Naive thymus-derived CD4-positive, alpha-beta T cell (primary cell): ENCODE measurements at regions not wholly inside any gene's neighbourhood (a gene's known extent, or its start where the extent isn't known, plus 50 kb on each side); places are given as distances from the start of the nearest gene placed in this dataset.
"Not testable (repeated sequence)": the region's sequence is repeated elsewhere in the genome, so short reads cannot be mapped to it uniquely, and the experiment has no call there.

Experiments used
- ATAC-seq: fragments of 150-1000 bp; cut with Tn5 transposase; 2 replicates; pipeline ENCODE4 v1.10.0; 2021; ENCODE audit warnings: mild to moderate bottlenecking, moderate library complexity
- CTCF ChIA-PET: fragments of 350-600 bp; sonication (Branson Sonifier 250); formaldehyde crosslinking; loops from one replicate; lab custom pipeline; 2021; ENCODE audit warnings: antibody characterized with exemption; lab: Charles Lee
- POLR2A ChIA-PET: fragments of 350-600 bp; sonication (Branson Sonifier 250); formaldehyde crosslinking; loops from one replicate; lab custom pipeline; 2021; ENCODE audit warnings: antibody characterized with exemption, inconsistent platforms; lab: Charles Lee
- DNase-seq, 9 donors: peaks; one replicate each; pipeline versions ENCODE4 v3.0.0 to v3.0.0-alpha.2; 2020 to 2022; ENCODE audit warnings: mixed read lengths in 1 of 9
- H3K27ac ChIP-seq: one replicate; pipeline ENCODE4 v1.7.0; 2013; ENCODE audit warnings: mild to moderate bottlenecking, low read depth, low read length, moderate library complexity
- H3K27me3 ChIP-seq, 2 donors: one replicate each; pipeline ENCODE4 v1.7.0; 2013; ENCODE audit warnings: low read length in 2 of 2, mild to moderate bottlenecking in 2 of 2, moderate library complexity in 2 of 2; ENCODE audit not compliant: control insufficient read depth in 2 of 2, insufficient read depth in 2 of 2
- H3K36me3 ChIP-seq, 3 experiments: 1 replicate in 2 of 3; 2 replicates in 1 of 3; pipeline ENCODE4 v1.7.0; 2013; ENCODE audit warnings: low read length in 3 of 3, mild to moderate bottlenecking in 3 of 3, moderate library complexity in 1 of 3; ENCODE audit not compliant: insufficient read depth in 3 of 3, control insufficient read depth in 2 of 3
- H3K4me1 ChIP-seq, 2 donors: one replicate each; pipeline ENCODE4 v1.7.0; 2013; ENCODE audit warnings: low read length in 2 of 2, mild to moderate bottlenecking in 2 of 2, moderate library complexity in 1 of 2; ENCODE audit not compliant: control insufficient read depth in 2 of 2, insufficient read depth in 2 of 2
- H3K4me3 ChIP-seq: 2 replicates; pipeline ENCODE4 v1.7.0; 2013; ENCODE audit warnings: mild to moderate bottlenecking, low read length
- H3K9me3 ChIP-seq, 3 experiments: 1 replicate in 2 of 3; 2 replicates in 1 of 3; pipeline ENCODE4 v1.7.0; 2013; ENCODE audit warnings: low read length in 3 of 3; ENCODE audit not compliant: control insufficient read depth in 2 of 3
- H3K27ac Mint-ChIP-seq, 9 donors: one replicate each; pipeline ENCODE4 v1.8.0; 2020 to 2022; ENCODE audit warnings: mixed read lengths in 9 of 9, mild to moderate bottlenecking in 8 of 9, moderate library complexity in 5 of 9, inconsistent platforms in 2 of 9
- H3K27me3 Mint-ChIP-seq, 5 donors: one replicate each; pipeline ENCODE4 v1.8.0; 2021 to 2022; ENCODE audit warnings: mixed read lengths in 5 of 5, mild to moderate bottlenecking in 1 of 5
- H3K36me3 Mint-ChIP-seq, 5 donors: one replicate each; pipeline ENCODE4 v1.8.0; 2020 to 2022; ENCODE audit warnings: mixed read lengths in 5 of 5, mild to moderate bottlenecking in 3 of 5, inconsistent platforms in 1 of 5
- H3K4me1 Mint-ChIP-seq, 7 donors: one replicate each; pipeline ENCODE4 v1.8.0; 2020 to 2022; ENCODE audit warnings: mixed read lengths in 7 of 7, mild to moderate bottlenecking in 3 of 7, inconsistent platforms in 1 of 7
- H3K4me3 Mint-ChIP-seq, 10 donors: one replicate each; pipeline ENCODE4 v1.8.0; 2020 to 2022; ENCODE audit warnings: mild to moderate bottlenecking in 10 of 10, mixed read lengths in 10 of 10, moderate library complexity in 6 of 10, inconsistent platforms in 2 of 10
- H3K9me3 Mint-ChIP-seq, 11 donors: one replicate each; pipeline ENCODE4 v1.8.0; 2020 to 2022; ENCODE audit warnings: mixed read lengths in 11 of 11, mild to moderate bottlenecking in 4 of 11, inconsistent platforms in 1 of 11, moderate library complexity in 1 of 11
- intact Hi-C, 2 donors: fragments of 100-400 bp; cut with micrococcal nuclease; formaldehyde crosslinking; loops; one replicate each; pipeline ENCODE4 v1.15.1; 2023

GRCh38 chr6:122185458-122185857 lies 214.0 kb upstream of the HSF2 start:
- H3K4me3 Mint-ChIP-seq, H3K27ac Mint-ChIP-seq, CTCF ChIA-PET, H3K4me3 ChIP-seq, H3K36me3 ChIP-seq, H3K36me3 Mint-ChIP-seq, H3K4me1 Mint-ChIP-seq, H3K27ac ChIP-seq, ATAC-seq, DNase-seq, H3K9me3 ChIP-seq, H3K27me3 ChIP-seq, intact Hi-C loops, POLR2A ChIA-PET, H3K27me3 Mint-ChIP-seq, H3K9me3 Mint-ChIP-seq, H3K4me1 ChIP-seq: not testable (repeated sequence)

DNA sequence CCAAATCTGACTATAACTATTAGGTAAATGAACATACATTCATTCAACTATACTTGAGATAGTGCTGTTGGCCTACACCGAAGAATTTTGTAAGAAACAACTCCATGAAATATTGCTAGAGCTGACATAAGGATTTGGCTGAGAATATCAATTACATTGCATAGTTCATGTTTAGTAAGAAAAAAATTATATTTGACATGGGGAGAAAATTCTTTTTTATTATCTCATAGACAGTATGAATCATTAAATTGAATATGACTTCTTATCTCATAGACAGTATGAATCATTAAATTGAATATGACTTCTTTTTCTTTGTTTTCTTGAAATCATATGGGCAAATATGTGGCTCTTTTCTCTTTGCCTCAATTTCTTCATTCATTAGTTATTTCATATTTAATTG lies 212.3 kb upstream of the HSF2 start:
- no peak overlapping the region for H3K27ac ChIP-seq
- H3K36me3 ChIP-seq = no peaks in the 10 kb centered on the region
- ChIA-PET CTCF (no interaction called here), POLR2A (no interaction called here)
- Mint-ChIP-seq H3K27me3 (peaks cover 0 to 9% (median 0%) of the 10 kb centered on the region in 5 donors), H3K4me1 (no peaks in the 10 kb centered on the region), H3K9me3 (no peaks in the 10 kb centered on the region), H3K27ac (no peak overlapping the region), H3K36me3 (no peaks in the 10 kb centered on the region), H3K4me3 (no peak overlapping the region)
- intact Hi-C loops = no loop called here
- ATAC-seq = no peak
- H3K27me3 ChIP-seq = no peaks in the 10 kb centered on the region
- no peaks in the 10 kb centered on the region for H3K9me3 ChIP-seq
- no peak overlapping the region for H3K4me3 ChIP-seq
- no peak for DNase-seq
- no peaks in the 10 kb centered on the region for H3K4me1 ChIP-seq

DNA sequence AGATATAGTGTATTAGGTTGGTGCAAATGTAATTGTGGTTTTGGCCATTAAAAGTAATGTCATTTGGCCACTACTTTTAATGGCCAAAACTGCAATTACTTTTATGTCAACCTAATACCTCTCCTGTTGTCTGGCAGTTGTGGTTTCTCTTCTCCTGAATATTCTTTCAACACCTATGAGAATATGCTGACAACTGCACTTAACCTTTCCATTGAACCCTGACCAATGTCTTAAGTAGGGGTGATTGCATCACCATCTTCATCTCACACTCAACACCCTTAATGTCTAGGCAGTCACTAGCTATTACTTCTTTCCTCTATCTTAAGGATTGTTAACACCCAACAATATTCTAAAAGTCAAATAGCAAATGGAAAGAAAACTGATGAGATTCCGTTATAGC lies 200.5 kb upstream of the HSF2 start:
- Mint-ChIP-seq H3K9me3 (peaks cover 0 to 2% (median 0%) of the 10 kb centered on the region in 11 donors), H3K27ac (no peak overlapping the region), H3K36me3 (no peaks in the 10 kb centered on the region), H3K4me1 (no peaks in the 10 kb centered on the region), H3K27me3 (peaks cover 0 to 6% (median 0%) of the 10 kb centered on the region in 5 donors), H3K4me3 (no peak overlapping the region)
- Histone ChIP-seq H3K4me1 (no peaks in the 10 kb centered on the region), H3K4me3 (no peak overlapping the region), H3K9me3 (no peaks in the 10 kb centered on the region), H3K27ac (no peak overlapping the region), H3K27me3 (no peaks in the 10 kb centered on the region), H3K36me3 (no peaks in the 10 kb centered on the region)
- ChIA-PET CTCF (no interaction called here), POLR2A (no interaction called here)
- intact Hi-C loops = no loop called here
- ATAC-seq (no peak), DNase-seq (no peak)

DNA sequence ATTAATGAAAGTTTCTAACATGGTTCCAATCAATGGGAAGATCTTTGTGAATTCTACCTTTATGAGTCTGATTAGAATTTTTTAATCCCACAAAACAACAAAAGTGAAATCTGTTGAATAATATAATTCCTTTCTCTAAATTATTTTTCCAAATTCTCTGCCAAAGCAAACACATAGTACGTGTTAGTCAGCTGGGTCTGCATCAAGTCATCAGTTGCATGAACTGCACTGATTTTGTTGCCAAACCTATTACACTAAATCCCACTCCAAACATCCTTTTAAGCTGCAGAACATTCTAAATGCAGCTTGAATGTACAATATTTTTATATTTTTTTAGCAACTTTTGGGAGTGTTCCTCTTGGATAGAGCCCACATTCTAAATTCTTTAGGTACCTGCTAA lies 199.0 kb upstream of the HSF2 start:
- no peaks in the 10 kb centered on the region for H3K36me3 Mint-ChIP-seq
- H3K4me1 Mint-ChIP-seq = no peaks in the 10 kb centered on the region
- no peaks in the 10 kb centered on the region for H3K9me3 ChIP-seq

DNA sequence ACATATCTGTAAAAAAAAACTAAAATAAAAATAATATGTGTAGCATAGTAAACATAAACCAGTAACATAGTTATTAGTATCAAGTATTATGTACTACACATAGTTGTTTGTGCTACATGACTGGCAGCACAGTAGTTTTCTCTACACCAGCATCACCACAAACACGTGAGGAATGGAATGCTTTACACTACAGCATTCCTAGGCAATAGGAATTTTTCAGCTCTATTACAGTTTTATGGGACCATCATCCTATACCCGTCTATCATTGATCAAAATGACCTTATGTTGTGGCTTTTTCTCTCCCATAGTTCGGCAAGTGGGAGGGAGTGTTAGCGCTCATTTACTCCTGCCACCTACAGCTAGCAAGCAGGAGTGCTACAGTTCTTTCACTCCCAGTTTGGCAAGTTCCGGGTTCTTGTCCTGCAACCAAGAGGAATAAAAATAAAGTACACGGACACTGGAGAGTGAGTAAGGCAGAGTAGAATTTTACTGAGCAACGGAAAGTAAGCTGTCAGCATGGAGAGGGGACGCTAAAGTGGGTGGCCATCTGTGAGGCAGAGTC lies 196.8 kb upstream of the HSF2 start:
- no peaks in the 10 kb centered on the region for H3K9me3 ChIP-seq
- POLR2A ChIA-PET = no interaction called here
- Mint-ChIP-seq H3K36me3 (no peaks in the 10 kb centered on the region), H3K27me3 (peaks cover 0 to 5% (median 3%) of the 10 kb centered on the region in 5 donors), H3K4me3 (no peak overlapping the region), H3K27ac (no peak overlapping the region), H3K4me1 (no peaks in the 10 kb centered on the region), H3K9me3 (peaks cover 0 to 12% (median 1%) of the 10 kb centered on the region in 11 donors)
- H3K4me3 ChIP-seq = no peak overlapping the region
- no peaks in the 10 kb centered on the region for H3K4me1 ChIP-seq
- ATAC-seq (no peak), DNase-seq (no peak)
- no peaks in the 10 kb centered on the region for H3K27me3 ChIP-seq
- H3K36me3 ChIP-seq = no peaks in the 10 kb centered on the region
- CTCF ChIA-PET = no interaction called here
- no peak overlapping the region for H3K27ac ChIP-seq
- intact Hi-C loops = no loop called here

More for the DNA sequence above, 199.0 kb upstream of the HSF2 start:
- no peak overlapping the region for H3K27ac Mint-ChIP-seq
- Histone ChIP-seq H3K27ac (no peak overlapping the region), H3K4me1 (no peaks in the 10 kb centered on the region), H3K27me3 (no peaks in the 10 kb centered on the region), H3K36me3 (no peaks in the 10 kb centered on the region), H3K4me3 (no peak overlapping the region)
- H3K27me3 Mint-ChIP-seq = peaks cover 0 to 6% (median 5%) of the 10 kb centered on the region in 5 donors
- ChIA-PET POLR2A (no interaction called here), CTCF (no interaction called here)
- H3K4me3 Mint-ChIP-seq = no peak overlapping the region
- ATAC-seq = no peak
- intact Hi-C loops = no loop called here
- DNase-seq = no peak
- H3K9me3 Mint-ChIP-seq = peaks cover 0 to 12% (median 1%) of the 10 kb centered on the region in 11 donors

DNA sequence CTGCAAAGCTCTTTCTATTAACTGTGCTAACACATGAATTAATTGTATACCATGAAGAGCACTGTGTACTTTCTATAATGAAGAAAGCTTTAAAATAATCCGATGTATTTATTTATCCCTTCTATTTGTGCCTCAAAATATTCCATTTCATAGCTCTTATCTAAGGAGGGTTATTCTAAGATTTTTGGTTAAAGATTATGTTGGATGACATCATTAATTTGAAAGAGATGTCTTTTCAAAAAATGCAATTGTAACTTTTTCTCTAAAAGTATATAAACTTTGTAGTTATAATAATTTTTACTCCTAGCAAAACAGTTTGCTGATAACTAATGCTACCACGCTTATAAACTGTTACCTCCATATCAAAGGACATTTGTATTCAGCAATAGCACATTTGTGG lies 192.4 kb upstream of the HSF2 start:
- H3K36me3 ChIP-seq = no peaks in the 10 kb centered on the region
- peaks cover 0 to 5% (median 0%) of the 10 kb centered on the region in 5 donors for H3K27me3 Mint-ChIP-seq
- no peak for ATAC-seq
- no peak overlapping the region for H3K4me3 ChIP-seq
- POLR2A ChIA-PET = no interaction called here
- H3K27ac ChIP-seq = no peak overlapping the region
- intact Hi-C loops = no loop called here
- H3K27me3 ChIP-seq = no peaks in the 10 kb centered on the region
- no peaks in the 10 kb centered on the region for H3K4me1 Mint-ChIP-seq
- CTCF ChIA-PET = no interaction called here
- H3K4me3 Mint-ChIP-seq = no peak overlapping the region
- H3K27ac Mint-ChIP-seq = no peak overlapping the region
- H3K36me3 Mint-ChIP-seq = no peaks in the 10 kb centered on the region
- DNase-seq = no peak
- no peaks in the 10 kb centered on the region for H3K9me3 ChIP-seq
- no peaks in the 10 kb centered on the region for H3K4me1 ChIP-seq
- H3K9me3 Mint-ChIP-seq = peaks cover 0 to 12% (median 1%) of the 10 kb centered on the region in 11 donors

GRCh38 chr6:122207794-122208193 lies 191.7 kb upstream of the HSF2 start:
- POLR2A ChIA-PET = no interaction called here
- H3K4me1 ChIP-seq = no peaks in the 10 kb centered on the region
- no peaks in the 10 kb centered on the region for H3K9me3 ChIP-seq
- CTCF ChIA-PET = no interaction called here
- no peaks in the 10 kb centered on the region for H3K27me3 ChIP-seq
- DNase-seq (no peak), ATAC-seq (no peak)
- H3K4me3 ChIP-seq = no peak overlapping the region
- H3K4me3 Mint-ChIP-seq = no peak overlapping the region
- no peaks in the 10 kb centered on the region for H3K36me3 ChIP-seq
- H3K4me1 Mint-ChIP-seq = no peaks in the 10 kb centered on the region
- peaks cover 0 to 12% (median 1%) of the 10 kb centered on the region in 11 donors for H3K9me3 Mint-ChIP-seq
- peaks cover 0 to 5% (median 0%) of the 10 kb centered on the region in 5 donors for H3K27me3 Mint-ChIP-seq
- H3K36me3 Mint-ChIP-seq = no peaks in the 10 kb centered on the region
- intact Hi-C loops = no loop called here
- H3K27ac Mint-ChIP-seq = no peak overlapping the region
- no peak overlapping the region for H3K27ac ChIP-seq
